Activated CD8-positive, alpha-beta T cell treated with anti-CD3 and anti-CD28 coated beads for 36 hours (primary cell): ENCODE measurements at regions not wholly inside any gene's neighbourhood (a gene's known extent, or its start where the extent isn't known, plus 50 kb on each side); places are given as distances from the start of the nearest gene placed in this dataset.

ENCODE experiments used
- ATAC-seq: fragments of 200-7000 bp; cut with Tn5 transposase; one replicate; pipeline ENCODE4 v1.10.0; 2021; ENCODE audit warnings: mild to moderate bottlenecking, moderate library complexity
- CTCF ChIA-PET: fragments of 350-600 bp; sonication (Branson Sonifier 250); formaldehyde crosslinking; loops from one replicate; lab custom pipeline; 2021; ENCODE audit warnings: antibody characterized with exemption; lab: Charles Lee
- POLR2A ChIA-PET: fragments of 350-600 bp; sonication (Branson Sonifier 250); formaldehyde crosslinking; loops from one replicate; lab custom pipeline; 2021; ENCODE audit warnings: antibody characterized with exemption; lab: Charles Lee
- DNase-seq: peaks from one replicate; pipeline ENCODE4 v3.0.0-alpha.2; 2020
- H3K27ac Mint-ChIP-seq: one replicate; pipeline ENCODE4 v1.8.0; 2021; ENCODE audit warnings: mild to moderate bottlenecking, mixed read lengths
- H3K27me3 Mint-ChIP-seq: one replicate; pipeline ENCODE4 v1.8.0; 2021; ENCODE audit warnings: mixed read lengths
- H3K36me3 Mint-ChIP-seq: one replicate; pipeline ENCODE4 v1.8.0; 2021; ENCODE audit warnings: low read depth, mixed read lengths
- H3K4me1 Mint-ChIP-seq: one replicate; pipeline ENCODE4 v1.8.0; 2021; ENCODE audit warnings: low read depth, mixed read lengths
- H3K4me3 Mint-ChIP-seq: one replicate; pipeline ENCODE4 v1.8.0; 2021; ENCODE audit warnings: mild to moderate bottlenecking, moderate library complexity, mixed read lengths
- H3K9me3 Mint-ChIP-seq: one replicate; pipeline ENCODE4 v1.8.0; 2021; ENCODE audit warnings: mixed read lengths
- intact Hi-C: fragments of 100-400 bp; cut with micrococcal nuclease; formaldehyde crosslinking; loops from one replicate; pipeline ENCODE4 v1.10.0; 2022
- TF ChIP-seq, protein P1 (sequence below): fragments of 200-600 bp; IDR thresholded peaks from one replicate; pipeline ENCODE4 v1.8.0; 2022; ENCODE audit warnings: antibody characterized with exemption, mild to moderate bottlenecking

DNA sequence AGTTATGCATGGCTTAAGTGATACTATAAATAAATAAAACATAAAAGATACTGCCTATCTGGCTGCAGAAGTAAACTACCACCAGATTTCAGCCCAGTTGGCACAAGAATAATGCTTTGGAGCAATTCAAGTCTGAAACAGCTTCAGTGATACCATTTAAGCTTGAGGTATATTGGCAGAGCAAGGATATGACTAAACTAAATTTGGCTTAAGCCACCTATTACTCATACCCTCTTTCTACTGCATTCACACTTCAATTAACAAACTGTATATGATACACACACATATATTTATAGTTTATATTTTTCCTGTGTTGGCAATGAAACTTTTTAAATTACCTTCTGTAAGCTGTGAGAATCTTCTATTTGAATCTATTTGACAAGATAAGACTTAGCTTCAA is 431.9 kb downstream of the ANXA1 start:
- TF ChIP-seq, protein P1, sequence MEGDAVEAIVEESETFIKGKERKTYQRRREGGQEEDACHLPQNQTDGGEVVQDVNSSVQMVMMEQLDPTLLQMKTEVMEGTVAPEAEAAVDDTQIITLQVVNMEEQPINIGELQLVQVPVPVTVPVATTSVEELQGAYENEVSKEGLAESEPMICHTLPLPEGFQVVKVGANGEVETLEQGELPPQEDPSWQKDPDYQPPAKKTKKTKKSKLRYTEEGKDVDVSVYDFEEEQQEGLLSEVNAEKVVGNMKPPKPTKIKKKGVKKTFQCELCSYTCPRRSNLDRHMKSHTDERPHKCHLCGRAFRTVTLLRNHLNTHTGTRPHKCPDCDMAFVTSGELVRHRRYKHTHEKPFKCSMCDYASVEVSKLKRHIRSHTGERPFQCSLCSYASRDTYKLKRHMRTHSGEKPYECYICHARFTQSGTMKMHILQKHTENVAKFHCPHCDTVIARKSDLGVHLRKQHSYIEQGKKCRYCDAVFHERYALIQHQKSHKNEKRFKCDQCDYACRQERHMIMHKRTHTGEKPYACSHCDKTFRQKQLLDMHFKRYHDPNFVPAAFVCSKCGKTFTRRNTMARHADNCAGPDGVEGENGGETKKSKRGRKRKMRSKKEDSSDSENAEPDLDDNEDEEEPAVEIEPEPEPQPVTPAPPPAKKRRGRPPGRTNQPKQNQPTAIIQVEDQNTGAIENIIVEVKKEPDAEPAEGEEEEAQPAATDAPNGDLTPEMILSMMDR, result no peak
- intact Hi-C loops, result no loop called here
- Mint-ChIP-seq H3K27ac (no peak overlapping the region), H3K27me3 (no peaks in the 10 kb centered on the region), H3K4me1 (no peaks in the 10 kb centered on the region), H3K36me3 (no peaks in the 10 kb centered on the region), H3K4me3 (no peak overlapping the region), H3K9me3 (no peaks in the 10 kb centered on the region)
- ChIA-PET CTCF (no interaction called here), POLR2A (no interaction called here)
- ATAC-seq (no peak), DNase-seq (no peak)

DNA sequence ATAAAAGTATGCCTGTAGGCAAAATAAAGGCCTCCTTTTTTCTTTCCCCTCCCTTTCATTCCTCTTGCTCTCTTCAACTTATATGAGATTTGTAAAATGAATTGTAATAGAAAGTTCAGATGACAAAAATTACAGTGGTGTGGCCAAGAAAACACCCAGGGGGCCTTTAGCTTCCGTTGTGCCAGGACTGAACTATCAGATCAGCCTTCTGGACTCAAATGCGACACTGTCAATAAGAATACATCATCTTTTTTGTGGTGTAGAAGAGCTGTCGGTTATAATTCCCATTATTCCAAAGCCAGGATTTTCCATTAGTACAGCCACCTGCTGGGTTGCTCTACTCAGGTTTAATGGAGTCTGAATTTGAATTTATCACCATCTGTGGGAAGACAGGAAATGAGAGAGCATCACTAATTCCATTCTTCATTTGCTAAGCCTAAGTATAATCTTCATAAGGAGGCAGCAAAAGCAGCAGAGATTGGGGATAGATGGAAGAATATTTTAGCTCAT is 443.4 kb downstream of the ANXA1 start:
- H3K36me3 Mint-ChIP-seq, result no peaks in the 10 kb centered on the region

DNA sequence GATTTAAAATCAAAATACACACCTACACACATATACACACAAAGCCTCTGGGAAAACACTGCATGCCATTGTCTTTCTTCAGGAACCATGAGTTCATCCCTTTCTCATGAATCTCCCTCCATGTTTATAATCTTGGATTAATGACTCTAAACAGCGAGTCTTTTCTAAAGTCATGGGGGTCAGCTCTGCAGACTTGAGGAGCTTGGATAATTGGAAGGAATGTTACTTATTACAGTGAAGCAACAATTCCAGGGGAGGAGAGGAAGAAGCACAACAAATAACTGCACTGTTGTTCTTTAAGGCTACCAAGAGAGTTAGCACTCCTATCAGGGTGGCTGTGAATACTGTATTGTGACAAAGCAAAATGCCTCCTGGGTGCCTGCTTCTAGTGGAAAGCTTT is 444.7 kb downstream of the ANXA1 start:
- Mint-ChIP-seq H3K27me3 (no peaks in the 10 kb centered on the region), H3K4me3 (no peak overlapping the region), H3K36me3 (no peaks in the 10 kb centered on the region), H3K27ac (no peak overlapping the region), H3K4me1 (no peaks in the 10 kb centered on the region), H3K9me3 (peaks cover 2% of the 10 kb centered on the region)
- CTCF ChIA-PET, result no interaction called here
- no peak for DNase-seq
- TF ChIP-seq, protein P1, result no peak
- intact Hi-C loops, result no loop called here
- POLR2A ChIA-PET, result no interaction called here
- ATAC-seq, result no peak

More for the DNA sequence above, 443.4 kb downstream of the ANXA1 start:
- peaks cover 2% of the 10 kb centered on the region for H3K9me3 Mint-ChIP-seq
- no peak overlapping the region for H3K27ac Mint-ChIP-seq
- H3K4me3 Mint-ChIP-seq, result no peak overlapping the region
- intact Hi-C loops, result no loop called here
- TF ChIP-seq, protein P1, result no peak
- no peaks in the 10 kb centered on the region for H3K27me3 Mint-ChIP-seq
- ATAC-seq (no peak), DNase-seq (no peak)
- ChIA-PET CTCF (interaction anchor here (1.0 kb wide), 1 partner anchor 18 kb away, joined by 3 read pairs; no protein-coding TSS in a partner anchor), POLR2A (no interaction called here)
- H3K4me1 Mint-ChIP-seq, result no peaks in the 10 kb centered on the region

DNA sequence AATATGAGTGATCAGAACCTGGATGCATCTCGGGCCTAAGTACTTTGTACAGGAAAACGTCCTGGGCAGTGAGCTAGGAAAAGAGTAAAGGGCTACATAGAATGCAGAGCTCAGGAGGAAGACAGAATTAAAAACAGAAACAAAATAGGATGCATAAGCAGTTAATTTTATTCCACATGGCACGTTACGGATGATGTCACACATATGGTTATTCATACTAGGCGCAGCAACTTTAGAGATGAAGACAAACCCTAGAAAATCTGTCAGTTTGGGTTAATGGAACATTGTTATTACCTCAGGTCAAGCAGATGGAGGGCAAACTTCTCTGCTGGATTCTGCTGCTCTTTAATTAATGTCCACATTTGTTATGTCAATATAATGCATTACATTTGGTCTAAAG is 445.4 kb downstream of the ANXA1 start:
- Mint-ChIP-seq H3K4me3 (no peak overlapping the region), H3K9me3 (peaks cover 2% of the 10 kb centered on the region), H3K27ac (no peak overlapping the region), H3K4me1 (no peaks in the 10 kb centered on the region), H3K36me3 (no peaks in the 10 kb centered on the region), H3K27me3 (no peaks in the 10 kb centered on the region)
- POLR2A ChIA-PET, result no interaction called here
- CTCF ChIA-PET, result no interaction called here
- ATAC-seq (no peak), DNase-seq (no peak)
- intact Hi-C loops, result no loop called here
- TF ChIP-seq, protein P1, result no peak

- no peak overlapping the region for H3K4me3 Mint-ChIP-seq
- intact Hi-C loops, result no loop called here
- DNase-seq (no peak), ATAC-seq (no peak)
- H3K27me3 Mint-ChIP-seq, result no peaks in the 10 kb centered on the region
- POLR2A ChIA-PET, result no interaction called here
- H3K9me3 Mint-ChIP-seq, result peaks cover 2% of the 10 kb centered on the region
- no peak overlapping the region for H3K27ac Mint-ChIP-seq
- H3K4me1 Mint-ChIP-seq, result no peaks in the 10 kb centered on the region
- CTCF ChIA-PET, result no interaction called here
- H3K36me3 Mint-ChIP-seq, result no peaks in the 10 kb centered on the region
- TF ChIP-seq, protein P1, result no peak
These were observed 446.1 kb downstream of the ANXA1 start for GRCh38 chr9:73597771-73598170.
